Epithelial cell of proximal tubule (primary cell): ENCODE measurements at regions not wholly inside any gene's neighbourhood (a gene's known extent, or its start where the extent isn't known, plus 50 kb on each side); places are given as distances from the start of the nearest gene placed in this dataset.

ENCODE experiments used
- DNase-seq: peaks from one replicate; pipeline ENCODE4 v3.0.0-alpha.2; 2011; ENCODE audit warnings: low read depth
- H3K4me3 ChIP-seq: 2 replicates; pipeline ENCODE4 v1.5.1; 2011; ENCODE audit warnings: low read depth, mild to moderate bottlenecking, low read length
- TF ChIP-seq, protein P1 (sequence below): conservative IDR thresholded peaks from 2 replicates; pipeline ENCODE4 v1.5.1; 2012; ENCODE audit warnings: low read depth, mild to moderate bottlenecking, low read length

DNA sequence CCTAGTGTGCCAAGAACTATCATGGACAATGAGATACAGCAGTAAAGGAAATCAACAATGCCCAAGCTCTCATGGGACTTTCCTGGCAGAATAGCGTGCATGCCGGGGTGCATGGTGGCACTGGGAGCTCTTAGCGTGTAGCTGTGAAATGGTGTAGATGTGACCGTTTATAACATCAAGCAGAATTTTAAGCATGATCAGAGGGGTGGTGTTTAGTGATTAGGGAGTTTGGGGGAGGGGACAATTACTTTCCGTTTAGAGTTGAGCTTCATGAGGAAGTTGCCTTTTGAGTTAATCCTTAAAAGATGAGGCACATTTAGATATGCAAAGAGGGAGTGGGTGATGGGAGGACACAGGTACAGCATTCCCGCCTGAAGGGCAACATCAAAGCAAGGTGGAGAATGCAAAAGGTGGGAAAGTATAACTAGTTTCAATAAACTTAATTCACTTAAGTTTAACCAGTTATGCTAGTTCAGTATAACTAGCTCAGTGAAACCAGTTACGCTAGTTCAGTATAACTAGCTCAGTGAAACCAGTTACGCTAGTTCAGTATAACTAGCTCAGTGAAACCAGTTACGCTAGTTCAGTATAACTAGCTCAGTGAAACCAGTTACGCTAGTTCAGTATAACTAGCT, 661.6 kb downstream of the QKI start:
- H3K4me3 ChIP-seq: no peak overlapping the region
- no peak for DNase-seq
- TF ChIP-seq, protein P1, sequence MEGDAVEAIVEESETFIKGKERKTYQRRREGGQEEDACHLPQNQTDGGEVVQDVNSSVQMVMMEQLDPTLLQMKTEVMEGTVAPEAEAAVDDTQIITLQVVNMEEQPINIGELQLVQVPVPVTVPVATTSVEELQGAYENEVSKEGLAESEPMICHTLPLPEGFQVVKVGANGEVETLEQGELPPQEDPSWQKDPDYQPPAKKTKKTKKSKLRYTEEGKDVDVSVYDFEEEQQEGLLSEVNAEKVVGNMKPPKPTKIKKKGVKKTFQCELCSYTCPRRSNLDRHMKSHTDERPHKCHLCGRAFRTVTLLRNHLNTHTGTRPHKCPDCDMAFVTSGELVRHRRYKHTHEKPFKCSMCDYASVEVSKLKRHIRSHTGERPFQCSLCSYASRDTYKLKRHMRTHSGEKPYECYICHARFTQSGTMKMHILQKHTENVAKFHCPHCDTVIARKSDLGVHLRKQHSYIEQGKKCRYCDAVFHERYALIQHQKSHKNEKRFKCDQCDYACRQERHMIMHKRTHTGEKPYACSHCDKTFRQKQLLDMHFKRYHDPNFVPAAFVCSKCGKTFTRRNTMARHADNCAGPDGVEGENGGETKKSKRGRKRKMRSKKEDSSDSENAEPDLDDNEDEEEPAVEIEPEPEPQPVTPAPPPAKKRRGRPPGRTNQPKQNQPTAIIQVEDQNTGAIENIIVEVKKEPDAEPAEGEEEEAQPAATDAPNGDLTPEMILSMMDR: no peak

- TF ChIP-seq, protein P1: no peak
- H3K4me3 ChIP-seq: no peak overlapping the region
- no peak for DNase-seq
Observed at GRCh38 chr6:164072240-164072666, 657.7 kb downstream of the QKI start.

GRCh38 chr6:164069350-164069990, 655.0 kb downstream of the QKI start:
- TF ChIP-seq, protein P1: no peak
- no peak overlapping the region for H3K4me3 ChIP-seq
- DNase-seq: no peak

DNA sequence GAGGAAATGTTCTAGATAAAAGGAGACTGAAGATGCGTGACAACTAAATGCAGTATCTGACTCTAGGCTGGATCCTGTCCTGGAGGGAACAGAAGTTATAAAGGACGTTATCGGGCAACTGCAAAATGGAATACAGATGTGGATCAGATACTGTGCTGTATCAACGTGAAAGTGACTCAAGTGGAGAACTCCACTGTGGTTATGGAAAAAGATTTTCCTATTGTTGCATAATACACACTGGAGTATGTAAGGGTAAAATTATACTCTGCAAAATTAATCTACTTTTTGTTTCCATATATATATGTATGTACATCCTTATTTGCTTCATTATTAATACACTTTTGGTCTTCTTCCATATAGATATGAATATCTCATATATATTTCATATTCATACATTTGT, 654.0 kb downstream of the QKI start:
- DNase-seq: no peak

GRCh38 chr6:164066766-164067165, 652.2 kb downstream of the QKI start:
- DNase-seq: no peak
- no peak overlapping the region for H3K4me3 ChIP-seq
- TF ChIP-seq, protein P1: no peak

More for the DNA sequence above, 654.0 kb downstream of the QKI start:
- no peak overlapping the region for H3K4me3 ChIP-seq
- TF ChIP-seq, protein P1: no peak

- TF ChIP-seq, protein P1: no peak
- no peak for DNase-seq
- H3K4me3 ChIP-seq: no peak overlapping the region
Observed at GRCh38 chr6:164066335-164066734, 651.8 kb downstream of the QKI start.

GRCh38 chr6:164063346-164063745, 648.8 kb downstream of the QKI start:
- TF ChIP-seq, protein P1: no peak
- H3K4me3 ChIP-seq: no peak overlapping the region
- DNase-seq: no peak
